Spleen (tissue), 7 donors: ENCODE measurements at regions not wholly inside any gene's neighbourhood (a gene's known extent, or its start where the extent isn't known, plus 50 kb on each side); places are given as distances from the start of the nearest gene placed in this dataset.

Experiments used
- POLR2A ChIP-seq, 3 donors: fragments of 450-650 bp; IDR thresholded peaks; one replicate each; pipeline ENCODE4 v1.5.1; 2017; ENCODE audit warnings: antibody characterized with exemption in 3 of 3, mild to moderate bottlenecking in 1 of 3
- POLR2AphosphoS5 ChIP-seq, 3 donors: sonication (generic); formaldehyde crosslinking; IDR thresholded peaks; one replicate each; pipeline ENCODE4 v1.5.1; 2017; ENCODE audit warnings: antibody characterized with exemption in 3 of 3
- TF ChIP-seq, protein P1 (sequence below), 11 experiments: fragments of 200-600 bp in 7 of 11; fragments of 450-650 bp in 4 of 11; sonication (generic) in 4 of 11; IDR thresholded peaks in 8 of 11; conservative IDR thresholded peaks in 3 of 11; 1 replicate in 7 of 11; 2 replicates in 4 of 11; pipeline versions ENCODE4 v1.4.0 to v1.8.0; 2016 to 2021; ENCODE audit warnings: antibody characterized with exemption in 11 of 11, inconsistent platforms in 4 of 11, mild to moderate bottlenecking in 1 of 11
- donor health status: DM: no; HTN: no; CAD: no; lungs with moderate emphysema.
- donor health status: DM: no; HTN: no; CAD: no.
- donor health status: DM: no; HTN: no; CAD: no.

DNA sequence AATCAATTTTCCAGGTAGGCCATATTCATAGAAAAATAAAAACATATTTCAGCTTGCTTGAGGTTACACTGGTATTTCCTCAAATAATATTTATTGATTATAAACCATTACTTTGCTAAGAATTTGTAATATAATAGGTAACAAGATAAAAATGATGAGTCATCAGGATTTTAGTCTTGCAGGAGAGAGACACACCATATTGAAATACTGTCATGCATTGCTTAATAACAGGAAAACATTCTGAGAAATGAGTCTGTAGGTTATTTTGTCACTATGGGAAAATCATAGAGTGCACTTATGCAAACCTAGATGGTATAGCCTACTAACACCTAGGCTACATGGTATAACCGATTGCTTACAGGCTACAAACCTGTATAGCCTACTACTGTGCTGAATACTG is 990.5 kb downstream of the OTOL1 start:
- TF ChIP-seq POLR2A (IDR thresholded peaks at IDR 0.05) (no peak), POLR2AphosphoS5 (IDR thresholded peaks at IDR 0.05) (no peak)
- TF ChIP-seq, protein P1, sequence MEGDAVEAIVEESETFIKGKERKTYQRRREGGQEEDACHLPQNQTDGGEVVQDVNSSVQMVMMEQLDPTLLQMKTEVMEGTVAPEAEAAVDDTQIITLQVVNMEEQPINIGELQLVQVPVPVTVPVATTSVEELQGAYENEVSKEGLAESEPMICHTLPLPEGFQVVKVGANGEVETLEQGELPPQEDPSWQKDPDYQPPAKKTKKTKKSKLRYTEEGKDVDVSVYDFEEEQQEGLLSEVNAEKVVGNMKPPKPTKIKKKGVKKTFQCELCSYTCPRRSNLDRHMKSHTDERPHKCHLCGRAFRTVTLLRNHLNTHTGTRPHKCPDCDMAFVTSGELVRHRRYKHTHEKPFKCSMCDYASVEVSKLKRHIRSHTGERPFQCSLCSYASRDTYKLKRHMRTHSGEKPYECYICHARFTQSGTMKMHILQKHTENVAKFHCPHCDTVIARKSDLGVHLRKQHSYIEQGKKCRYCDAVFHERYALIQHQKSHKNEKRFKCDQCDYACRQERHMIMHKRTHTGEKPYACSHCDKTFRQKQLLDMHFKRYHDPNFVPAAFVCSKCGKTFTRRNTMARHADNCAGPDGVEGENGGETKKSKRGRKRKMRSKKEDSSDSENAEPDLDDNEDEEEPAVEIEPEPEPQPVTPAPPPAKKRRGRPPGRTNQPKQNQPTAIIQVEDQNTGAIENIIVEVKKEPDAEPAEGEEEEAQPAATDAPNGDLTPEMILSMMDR (IDR thresholded peaks at IDR 0.05 in 8 of 11, conservative IDR thresholded peaks at IDR 0.05 in 3 of 11) = no peak
